Osteocyte (in vitro differentiated cells): ENCODE measurements at regions not wholly inside any gene's neighbourhood (a gene's known extent, or its start where the extent isn't known, plus 50 kb on each side); places are given as distances from the start of the nearest gene placed in this dataset.
A peak's percentile ranks its signal among the peaks of the same experiment; 100 is the strongest.

Experiments used
- DNase-seq: peaks from one replicate; pipeline ENCODE4 v3.0.0; 2021; ENCODE audit warnings: mixed read lengths; ENCODE audit not compliant: unreplicated experiment; ENCODE audit errors: extremely low spot score
- H3K27ac Mint-ChIP-seq: one replicate; pipeline ENCODE4 v1.8.0; 2021; ENCODE audit warnings: mild to moderate bottlenecking, mixed read lengths; ENCODE audit not compliant: unreplicated experiment
- H3K27me3 Mint-ChIP-seq: one replicate; pipeline ENCODE4 v1.8.0; 2021; ENCODE audit warnings: mixed read lengths; ENCODE audit not compliant: unreplicated experiment
- H3K36me3 Mint-ChIP-seq: one replicate; pipeline ENCODE4 v1.8.0; 2021; ENCODE audit warnings: mixed read lengths; ENCODE audit not compliant: unreplicated experiment
- H3K4me1 Mint-ChIP-seq: one replicate; pipeline ENCODE4 v1.8.0; 2021; ENCODE audit warnings: mixed read lengths; ENCODE audit not compliant: unreplicated experiment
- H3K4me3 Mint-ChIP-seq: one replicate; pipeline ENCODE4 v1.8.0; 2021; ENCODE audit warnings: mild to moderate bottlenecking, moderate library complexity, mixed read lengths; ENCODE audit not compliant: unreplicated experiment
- H3K9me3 Mint-ChIP-seq: one replicate; pipeline ENCODE4 v1.8.0; 2021; ENCODE audit warnings: mixed read lengths; ENCODE audit not compliant: unreplicated experiment
- CTCF ChIP-seq: fragments of 200-600 bp; sonication (generic); IDR thresholded peaks from 2 replicates; pipeline ENCODE4 v1.5.0; 2021; ENCODE audit warnings: antibody characterized with exemption, mild to moderate bottlenecking, moderate library complexity

GRCh38 chr2:182581196-182581935 lies 134.7 kb upstream of the DNAJC10 start:
- Mint-ChIP-seq H3K27me3 (no peaks in the 10 kb centered on the region), H3K4me3 (no peak overlapping the region), H3K27ac (peak overlapping the region; percentile 60), H3K4me1 (peaks cover 28% of the 10 kb centered on the region), H3K9me3 (no peaks in the 10 kb centered on the region), H3K36me3 (peaks cover 1% of the 10 kb centered on the region)
- DNase-seq = no peak
- no peak for TF ChIP-seq CTCF

DNA sequence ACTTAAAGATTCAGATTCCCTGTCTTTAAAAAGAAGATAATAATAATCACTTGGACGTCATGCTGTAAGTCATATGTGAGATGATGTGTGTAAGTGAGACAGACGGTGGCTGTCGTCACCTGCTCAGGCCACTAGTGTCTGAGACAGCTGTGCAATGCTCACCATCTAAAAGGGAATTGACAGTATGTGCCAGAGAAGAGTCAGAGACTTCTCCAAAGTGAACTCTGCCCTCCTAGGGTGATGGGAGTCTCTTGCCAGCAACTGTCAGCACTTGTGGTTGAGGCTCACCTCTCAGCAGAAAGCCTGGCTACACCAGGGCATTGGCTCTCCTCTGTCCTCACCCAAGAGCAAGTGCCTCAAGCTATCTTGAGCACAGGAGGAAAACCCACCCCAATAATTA lies 131.6 kb upstream of the DNAJC10 start:
- TF ChIP-seq CTCF = no peak
- DNase-seq = no peak
- Mint-ChIP-seq H3K4me1 (peaks cover 54% of the 10 kb centered on the region), H3K36me3 (peaks cover 1% of the 10 kb centered on the region), H3K9me3 (no peaks in the 10 kb centered on the region), H3K4me3 (no peak overlapping the region), H3K27ac (no peak overlapping the region), H3K27me3 (no peaks in the 10 kb centered on the region)

- TF ChIP-seq CTCF = no peak
- no peak overlapping the region for H3K4me3 Mint-ChIP-seq
- no peaks in the 10 kb centered on the region for H3K27me3 Mint-ChIP-seq
- peaks cover 55% of the 10 kb centered on the region for H3K4me1 Mint-ChIP-seq
- H3K9me3 Mint-ChIP-seq = no peaks in the 10 kb centered on the region
- H3K36me3 Mint-ChIP-seq = peaks cover 1% of the 10 kb centered on the region
- H3K27ac Mint-ChIP-seq = no peak overlapping the region
- no peak for DNase-seq
Measured at GRCh38 chr2:182585001-182585400, 131.1 kb upstream of the DNAJC10 start.

GRCh38 chr2:182585430-182585829 lies 130.6 kb upstream of the DNAJC10 start:
- TF ChIP-seq CTCF = no peak
- DNase-seq = no peak
- H3K4me3 Mint-ChIP-seq = no peak overlapping the region
- peaks cover 1% of the 10 kb centered on the region for H3K36me3 Mint-ChIP-seq
- no peaks in the 10 kb centered on the region for H3K27me3 Mint-ChIP-seq
- peaks cover 53% of the 10 kb centered on the region for H3K4me1 Mint-ChIP-seq
- H3K9me3 Mint-ChIP-seq = no peaks in the 10 kb centered on the region
- no peak overlapping the region for H3K27ac Mint-ChIP-seq

DNA sequence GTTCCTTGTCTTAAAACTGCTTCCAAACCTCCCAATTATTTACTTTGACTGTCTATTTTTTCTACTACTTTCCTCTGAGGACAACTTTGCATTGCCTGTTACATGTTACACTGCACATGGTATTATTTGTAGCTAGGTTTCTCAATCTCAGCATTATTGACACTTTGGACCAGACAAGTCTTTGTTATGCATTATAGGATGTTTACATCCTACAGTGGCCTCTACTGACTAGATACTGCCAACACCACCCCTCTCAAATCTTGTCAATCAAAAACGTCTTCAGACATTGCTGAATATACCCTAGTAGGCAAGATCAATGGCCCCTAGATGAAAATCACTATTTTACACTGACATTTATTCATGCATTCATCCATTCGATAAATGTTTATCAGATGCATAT lies 129.6 kb upstream of the DNAJC10 start:
- Mint-ChIP-seq H3K27me3 (no peaks in the 10 kb centered on the region), H3K4me3 (no peak overlapping the region), H3K36me3 (peaks cover 1% of the 10 kb centered on the region), H3K27ac (peak overlapping the region; percentile 85), H3K9me3 (no peaks in the 10 kb centered on the region), H3K4me1 (peaks cover 44% of the 10 kb centered on the region)
- no peak for DNase-seq
- peak; percentile 9 for TF ChIP-seq CTCF
